SK-N-MC (cell line): ENCODE measurements at regions not wholly inside any gene's neighbourhood (a gene's known extent, or its start where the extent isn't known, plus 50 kb on each side); places are given as distances from the start of the nearest gene placed in this dataset.

Source experiments
- DNase-seq: peaks from one replicate; pipeline ENCODE4 v3.0.0-alpha.2; 2011; ENCODE audit warnings: low read depth, low spot score
- H3K27ac ChIP-seq: fragments of 200-600 bp; sonication (generic); 2 replicates; pipeline ENCODE4 v1.5.1; 2016; ENCODE audit warnings: mixed run types
- H3K36me3 ChIP-seq: fragments of 200-600 bp; sonication (generic); 2 replicates; pipeline ENCODE4 v1.6.1; 2017; ENCODE audit warnings: antibody characterized with exemption, low read length, mixed read lengths; ENCODE audit not compliant: insufficient read depth
- H3K4me3 ChIP-seq: fragments of 200-600 bp; sonication (generic); 2 replicates; pipeline ENCODE4 v1.5.1; 2016
- H3K9ac ChIP-seq: fragments of 200-600 bp; sonication (generic); 2 replicates; pipeline ENCODE4 v1.8.0; 2017; ENCODE audit warnings: mixed run types, mixed read lengths; ENCODE audit not compliant: insufficient read length
- H3K9me3 ChIP-seq: fragments of 200-600 bp; sonication (generic); 2 replicates; pipeline ENCODE4 v1.6.1; 2017; ENCODE audit warnings: low read depth, mild to moderate bottlenecking, antibody characterized with exemption, low read length, moderate library complexity, mixed read lengths
- EZH2 ChIP-seq: fragments of 200-600 bp; sonication (generic); IDR thresholded peaks from one replicate; pipeline ENCODE4 v1.6.1; 2017; ENCODE audit warnings: antibody characterized with exemption
- FOXP2 ChIP-seq: optimal IDR thresholded peaks from 2 replicates; pipeline ENCODE3; 2011; ENCODE audit warnings: mild to moderate bottlenecking, moderate library complexity; ENCODE audit not compliant: insufficient read depth; ENCODE audit errors: extremely low read length, control extremely low read depth
- POLR2AphosphoS5 ChIP-seq: IDR thresholded peaks from 2 replicates; pipeline ENCODE4 v1.6.1; 2012; ENCODE audit warnings: mild to moderate bottlenecking, low read depth, low read length, borderline replicate concordance

- Histone ChIP-seq H3K9me3 (no peaks in the 10 kb centered on the region), H3K36me3 (no peaks in the 10 kb centered on the region), H3K27ac (no peak overlapping the region), H3K4me3 (no peak overlapping the region), H3K9ac (no peak overlapping the region)
- TF ChIP-seq EZH2 (no peak), POLR2AphosphoS5 (no peak), FOXP2 (no peak)
- DNase-seq, result no peak
Measured at GRCh38 chr1:168379104-168379860, 98.6 kb downstream of the TBX19 start.

- Histone ChIP-seq H3K9ac (no peak overlapping the region), H3K36me3 (no peaks in the 10 kb centered on the region), H3K27ac (no peak overlapping the region), H3K4me3 (no peak overlapping the region), H3K9me3 (no peaks in the 10 kb centered on the region)
- TF ChIP-seq FOXP2 (no peak), EZH2 (no peak), POLR2AphosphoS5 (no peak)
- no peak for DNase-seq
Measured at GRCh38 chr1:168375566-168376300, 95.1 kb downstream of the TBX19 start.

- no peaks in the 10 kb centered on the region for H3K36me3 ChIP-seq
- no peak overlapping the region for H3K27ac ChIP-seq
- no peaks in the 10 kb centered on the region for H3K9me3 ChIP-seq
- H3K9ac ChIP-seq, result no peak overlapping the region
- DNase-seq, result no peak
- no peak overlapping the region for H3K4me3 ChIP-seq
- TF ChIP-seq FOXP2 (no peak), EZH2 (no peak), POLR2AphosphoS5 (no peak)
Measured at GRCh38 chr1:168374566-168374965, 93.9 kb downstream of the TBX19 start.

GRCh38 chr1:168373869-168374268, 93.2 kb downstream of the TBX19 start:
- Histone ChIP-seq H3K4me3 (no peak overlapping the region), H3K9me3 (no peaks in the 10 kb centered on the region), H3K27ac (no peak overlapping the region), H3K9ac (no peak overlapping the region), H3K36me3 (no peaks in the 10 kb centered on the region)
- DNase-seq, result no peak
- TF ChIP-seq POLR2AphosphoS5 (no peak), FOXP2 (no peak), EZH2 (no peak)

GRCh38 chr1:168372861-168373371, 92.2 kb downstream of the TBX19 start:
- Histone ChIP-seq H3K9ac (no peak overlapping the region), H3K27ac (no peak overlapping the region), H3K36me3 (no peaks in the 10 kb centered on the region), H3K4me3 (no peak overlapping the region), H3K9me3 (no peaks in the 10 kb centered on the region)
- no peak for TF ChIP-seq EZH2
- no peak for TF ChIP-seq FOXP2
- no peak for TF ChIP-seq POLR2AphosphoS5
- DNase-seq, result no peak

- Histone ChIP-seq H3K27ac (no peak overlapping the region), H3K36me3 (no peaks in the 10 kb centered on the region), H3K9ac (no peak overlapping the region), H3K4me3 (no peak overlapping the region), H3K9me3 (no peaks in the 10 kb centered on the region)
- no peak for TF ChIP-seq FOXP2
- TF ChIP-seq EZH2, result no peak
- TF ChIP-seq POLR2AphosphoS5, result no peak
- no peak for DNase-seq
Measured at GRCh38 chr1:168372307-168372706, 91.6 kb downstream of the TBX19 start.

- Histone ChIP-seq H3K36me3 (no peaks in the 10 kb centered on the region), H3K4me3 (no peak overlapping the region)
- no peak for DNase-seq
Measured at GRCh38 chr1:168371477-168371876, 90.8 kb downstream of the TBX19 start.

GRCh38 chr1:168370586-168370985, 89.9 kb downstream of the TBX19 start:
- Histone ChIP-seq H3K9me3 (no peaks in the 10 kb centered on the region), H3K36me3 (no peaks in the 10 kb centered on the region), H3K9ac (no peak overlapping the region), H3K27ac (no peak overlapping the region), H3K4me3 (no peak overlapping the region)
- no peak for TF ChIP-seq EZH2
- no peak for TF ChIP-seq POLR2AphosphoS5
- TF ChIP-seq FOXP2, result no peak
- no peak for DNase-seq

More at GRCh38 chr1:168371477-168371876, 90.8 kb downstream of the TBX19 start:
- H3K9ac ChIP-seq, result no peak overlapping the region
- TF ChIP-seq EZH2 (no peak), FOXP2 (no peak), POLR2AphosphoS5 (no peak)
- no peaks in the 10 kb centered on the region for H3K9me3 ChIP-seq
- H3K27ac ChIP-seq, result no peak overlapping the region
